H9 (cell line): ENCODE measurements at regions not wholly inside any gene's neighbourhood (a gene's known extent, or its start where the extent isn't known, plus 50 kb on each side); places are given as distances from the start of the nearest gene placed in this dataset.

ENCODE experiments used
- DNase-seq: peaks from one replicate; pipeline ENCODE4 v3.0.0-alpha.2; 2017
- H2AFZ ChIP-seq: one replicate; pipeline ENCODE4 v1.6.1; 2013; ENCODE audit warnings: mild to moderate bottlenecking, low read length, control low read depth, moderate library complexity
- H2AK5ac ChIP-seq: 2 replicates; pipeline ENCODE4 v1.6.1; 2013; ENCODE audit warnings: low read length, control low read depth, mixed read lengths; ENCODE audit not compliant: insufficient read length
- H2BK120ac ChIP-seq: one replicate; pipeline ENCODE4 v1.6.1; 2013; ENCODE audit warnings: low read depth, mild to moderate bottlenecking, low read length, control low read depth, inconsistent platforms; ENCODE audit not compliant: poor library complexity, severe bottlenecking
- H2BK12ac ChIP-seq: 2 replicates; pipeline ENCODE4 v1.6.1; 2013; ENCODE audit warnings: low read length, control low read depth, mixed read lengths, low read depth; ENCODE audit not compliant: insufficient read length
- H2BK15ac ChIP-seq: 2 replicates; pipeline ENCODE4 v1.6.1; 2013; ENCODE audit warnings: low read depth, low read length, control low read depth
- H2BK20ac ChIP-seq: one replicate; pipeline ENCODE4 v1.6.1; 2013; ENCODE audit warnings: low read depth, mild to moderate bottlenecking, low read length, control low read depth, inconsistent platforms; ENCODE audit not compliant: poor library complexity, severe bottlenecking
- H2BK5ac ChIP-seq: 2 replicates; pipeline ENCODE4 v1.6.1; 2013; ENCODE audit warnings: low read length, control low read depth, mixed read lengths; ENCODE audit not compliant: insufficient read length
- H3K14ac ChIP-seq: 2 replicates; pipeline ENCODE4 v1.6.1; 2013; ENCODE audit warnings: low read length, control low read depth; ENCODE audit not compliant: insufficient read depth
- H3K18ac ChIP-seq: 2 replicates; pipeline ENCODE4 v1.6.1; 2013; ENCODE audit warnings: low read depth, mild to moderate bottlenecking, mixed read lengths, low read length, control low read depth; ENCODE audit not compliant: insufficient read length
- H3K23ac ChIP-seq: 2 replicates; pipeline ENCODE4 v1.6.1; 2013; ENCODE audit warnings: low read length, control low read depth, mixed read lengths, low read depth; ENCODE audit not compliant: insufficient read length
- H3K23me2 ChIP-seq: 2 replicates; pipeline ENCODE4 v1.6.1; 2013; ENCODE audit warnings: low read depth, mild to moderate bottlenecking, mixed read lengths, low read length, control low read depth; ENCODE audit not compliant: insufficient read length, poor library complexity, severe bottlenecking
- H3K27ac ChIP-seq: 2 replicates; pipeline ENCODE4 v1.5.1; 2013; ENCODE audit warnings: low read length, control low read depth, mixed read lengths, low read depth; ENCODE audit not compliant: insufficient read length
- H3K27me3 ChIP-seq: 2 replicates; pipeline ENCODE4 v1.6.1; 2013; ENCODE audit warnings: low read length, control low read depth, inconsistent platforms; ENCODE audit not compliant: insufficient read depth
- H3K4ac ChIP-seq: 2 replicates; pipeline ENCODE4 v1.6.1; 2013; ENCODE audit warnings: low read depth, mild to moderate bottlenecking, control low read depth, inconsistent platforms, low read length, moderate library complexity
- H3K4me1 ChIP-seq: 2 replicates; pipeline ENCODE4 v1.6.1; 2013; ENCODE audit warnings: low read length, control low read depth, inconsistent platforms; ENCODE audit not compliant: insufficient read depth
- H3K4me2 ChIP-seq: 2 replicates; pipeline ENCODE4 v1.6.1; 2013; ENCODE audit warnings: low read length, control low read depth, mixed read lengths; ENCODE audit not compliant: insufficient read length, insufficient read depth
- H3K56ac ChIP-seq: 2 replicates; pipeline ENCODE4 v1.6.1; 2013; ENCODE audit warnings: low read depth, mild to moderate bottlenecking, mixed read lengths, low read length, control low read depth; ENCODE audit not compliant: insufficient read length
- H3K79me1 ChIP-seq: 2 replicates; pipeline ENCODE4 v1.6.1; 2013; ENCODE audit warnings: low read depth, mild to moderate bottlenecking, moderate library complexity, low read length, control low read depth, inconsistent platforms; ENCODE audit not compliant: insufficient read depth, poor library complexity, severe bottlenecking
- H3K79me2 ChIP-seq: 2 replicates; pipeline ENCODE4 v1.6.1; 2013; ENCODE audit warnings: low read length, control low read depth, inconsistent platforms; ENCODE audit not compliant: insufficient read depth
- H3K9ac ChIP-seq: 2 replicates; pipeline ENCODE4 v1.6.1; 2013; ENCODE audit warnings: low read length, control low read depth, mixed read lengths; ENCODE audit not compliant: insufficient read length; ENCODE audit errors: extremely low read depth
- H3K9me3 ChIP-seq: one replicate; pipeline ENCODE4 v1.6.1; 2013; ENCODE audit warnings: low read depth, low read length, inconsistent platforms; ENCODE audit not compliant: control insufficient read depth
- H3T11ph ChIP-seq: one replicate; pipeline ENCODE4 v1.6.1; 2013; ENCODE audit warnings: mild to moderate bottlenecking, low read length, control low read depth, inconsistent platforms
- H4K20me1 ChIP-seq: one replicate; pipeline ENCODE4 v1.6.1; 2013; ENCODE audit not compliant: control insufficient read depth, insufficient read length, insufficient read depth
- H4K5ac ChIP-seq: 2 replicates; pipeline ENCODE4 v1.6.1; 2013; ENCODE audit warnings: low read depth, mild to moderate bottlenecking, mixed read lengths, low read length, control low read depth; ENCODE audit not compliant: insufficient read length
- H4K8ac ChIP-seq: replicated peaks from 2 replicates; pipeline ENCODE4 v1.6.1; 2013; ENCODE audit warnings: low read length, control low read depth, mixed read lengths, low read depth; ENCODE audit not compliant: insufficient read length
- H4K91ac ChIP-seq: 2 replicates; pipeline ENCODE4 v1.6.1; 2013; ENCODE audit warnings: low read depth, mild to moderate bottlenecking, moderate library complexity, mixed read lengths, low read length, control low read depth; ENCODE audit not compliant: insufficient read length
- H3K27ac Mint-ChIP-seq, 3 experiments: 2 replicates in 2 of 3; 3 replicates in 1 of 3; pipeline ENCODE4 v1.8.0; 2020 to 2021; ENCODE audit warnings: mixed read lengths in 3 of 3, mild to moderate bottlenecking in 1 of 3, moderate library complexity in 1 of 3
- H3K27me3 Mint-ChIP-seq: 2 replicates; pipeline ENCODE4 v1.8.0; 2021; ENCODE audit warnings: low read depth, mild to moderate bottlenecking, moderate library complexity, mixed read lengths
- H3K36me3 Mint-ChIP-seq, 3 experiments: 2 replicates in 2 of 3; 3 replicates in 1 of 3; pipeline ENCODE4 v1.8.0; 2020 to 2021; ENCODE audit warnings: low read depth in 3 of 3, mixed read lengths in 3 of 3; ENCODE audit not compliant: insufficient read depth in 1 of 3
- H3K4me1 Mint-ChIP-seq, 2 experiments: 2 replicates each; pipeline ENCODE4 v1.8.0; 2020; ENCODE audit warnings: mixed read lengths in 2 of 2
- H3K4me3 Mint-ChIP-seq, 2 experiments: 2 replicates in 1 of 2; 3 replicates in 1 of 2; pipeline ENCODE4 v1.8.0; 2020 to 2021; ENCODE audit warnings: mild to moderate bottlenecking in 2 of 2, mixed read lengths in 2 of 2, moderate library complexity in 1 of 2
- H3K9me3 Mint-ChIP-seq, 2 experiments: 2 replicates in 1 of 2; 3 replicates in 1 of 2; pipeline ENCODE4 v1.8.0; 2020; ENCODE audit warnings: mild to moderate bottlenecking in 2 of 2, mixed read lengths in 2 of 2, moderate library complexity in 1 of 2
- WGBS: extraction: QIAGEN DNeasy Blood & Tissue Kit; methylation state at CpG from one replicate; pipeline ENCODE4 v1.1.7; 2013; ENCODE audit warnings: missing lambda C conversion rate, low lambda C conversion rate, mixed read lengths; ENCODE audit not compliant: insufficient read length; ENCODE audit errors: extremely low coverage; 5-methylcytosine and 5-hydroxymethylcytosine counted together
- TF ChIP-seq, protein P1 (sequence below): fragments of 200-600 bp; sonication (generic); conservative IDR thresholded peaks from 3 replicates; pipeline ENCODE4 v1.8.0; 2021; ENCODE audit warnings: antibody characterized with exemption, mild to moderate bottlenecking

DNA sequence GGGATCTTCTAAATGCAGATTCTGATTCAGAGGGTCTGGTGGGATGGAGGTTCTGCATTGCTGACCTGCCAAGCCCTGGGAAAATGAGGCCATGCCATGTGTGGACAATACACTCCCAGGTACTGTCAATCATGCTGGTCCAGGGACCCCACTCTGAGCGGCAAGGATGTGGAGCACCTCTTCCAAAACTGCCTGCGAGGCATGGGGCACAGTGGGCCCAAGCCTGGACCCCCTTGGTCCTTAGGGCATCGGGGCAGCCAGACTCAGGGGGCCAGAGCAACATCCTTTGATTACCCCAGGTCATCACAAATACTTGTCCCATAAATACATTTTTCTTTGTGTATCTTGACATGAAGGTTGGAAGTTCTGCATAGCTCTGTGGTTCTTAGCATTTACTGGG, 76.8 kb upstream of the NXT1 start:
- Mint-ChIP-seq H3K27me3 (peaks cover 4% of the 10 kb centered on the region), H3K27ac (no peak overlapping the region), H3K4me1 (peaks cover 8 to 12% of the 10 kb centered on the region in 2 experiments; a peak in 3 of 4 replicates), H3K36me3 (peaks cover 6 to 10% (median 10%) of the 10 kb centered on the region in 3 experiments; a peak in 6 of 7 replicates), H3K4me3 (no peak overlapping the region), H3K9me3 (peaks cover 11 to 12% of the 10 kb centered on the region in 2 experiments)
- no peak overlapping the region for H3T11ph ChIP-seq
- H3K4me1 ChIP-seq = no peaks in the 10 kb centered on the region
- DNase-seq = no peak
- no peak overlapping the region for H4K91ac ChIP-seq
- H3K23ac ChIP-seq = no peak overlapping the region
- no peaks in the 10 kb centered on the region for H3K9me3 ChIP-seq
- no peak overlapping the region for H3K9ac ChIP-seq
- TF ChIP-seq, protein P1, sequence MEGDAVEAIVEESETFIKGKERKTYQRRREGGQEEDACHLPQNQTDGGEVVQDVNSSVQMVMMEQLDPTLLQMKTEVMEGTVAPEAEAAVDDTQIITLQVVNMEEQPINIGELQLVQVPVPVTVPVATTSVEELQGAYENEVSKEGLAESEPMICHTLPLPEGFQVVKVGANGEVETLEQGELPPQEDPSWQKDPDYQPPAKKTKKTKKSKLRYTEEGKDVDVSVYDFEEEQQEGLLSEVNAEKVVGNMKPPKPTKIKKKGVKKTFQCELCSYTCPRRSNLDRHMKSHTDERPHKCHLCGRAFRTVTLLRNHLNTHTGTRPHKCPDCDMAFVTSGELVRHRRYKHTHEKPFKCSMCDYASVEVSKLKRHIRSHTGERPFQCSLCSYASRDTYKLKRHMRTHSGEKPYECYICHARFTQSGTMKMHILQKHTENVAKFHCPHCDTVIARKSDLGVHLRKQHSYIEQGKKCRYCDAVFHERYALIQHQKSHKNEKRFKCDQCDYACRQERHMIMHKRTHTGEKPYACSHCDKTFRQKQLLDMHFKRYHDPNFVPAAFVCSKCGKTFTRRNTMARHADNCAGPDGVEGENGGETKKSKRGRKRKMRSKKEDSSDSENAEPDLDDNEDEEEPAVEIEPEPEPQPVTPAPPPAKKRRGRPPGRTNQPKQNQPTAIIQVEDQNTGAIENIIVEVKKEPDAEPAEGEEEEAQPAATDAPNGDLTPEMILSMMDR = no peak
- H2BK5ac ChIP-seq = no peak overlapping the region
- no peaks in the 10 kb centered on the region for H3K79me1 ChIP-seq
- no peak overlapping the region for H2BK20ac ChIP-seq
- no peaks in the 10 kb centered on the region for H3K27me3 ChIP-seq
- no peak overlapping the region for H3K56ac ChIP-seq
- H2AFZ ChIP-seq = no peak overlapping the region
- no peak overlapping the region for H3K4me2 ChIP-seq
- no peaks in the 10 kb centered on the region for H3K23me2 ChIP-seq
- no peak overlapping the region for H3K27ac ChIP-seq
- H2BK12ac ChIP-seq = no peak overlapping the region
- no peak overlapping the region for H4K8ac ChIP-seq
- WGBS = no CpG with 5 or more reads among the region's 3 CpGs
- no peak overlapping the region for H2BK15ac ChIP-seq
- no peak overlapping the region for H2AK5ac ChIP-seq
- no peak overlapping the region for H3K14ac ChIP-seq
- H4K20me1 ChIP-seq = no peaks in the 10 kb centered on the region
- no peak overlapping the region for H2BK120ac ChIP-seq
- no peaks in the 10 kb centered on the region for H3K79me2 ChIP-seq
- no peak overlapping the region for H3K4ac ChIP-seq
- no peak overlapping the region for H3K18ac ChIP-seq
- no peak overlapping the region for H4K5ac ChIP-seq
